Stimulated activated naive CD4-positive, alpha-beta T cell treated with Interleukin-2 at 50 U/mL for 16 hours (primary cell): ENCODE measurements at regions not wholly inside any gene's neighbourhood (a gene's known extent, or its start where the extent isn't known, plus 50 kb on each side); places are given as distances from the start of the nearest gene placed in this dataset.

Experiments used
- DNase-seq: peaks from one replicate; lab custom pipeline; 2025; lab: John Stamatoyannopoulos, UW

- no peak for DNase-seq
These were observed 214.2 kb downstream of the FOXA2 start for GRCh38 chr20:22370137-22370536.

DNA sequence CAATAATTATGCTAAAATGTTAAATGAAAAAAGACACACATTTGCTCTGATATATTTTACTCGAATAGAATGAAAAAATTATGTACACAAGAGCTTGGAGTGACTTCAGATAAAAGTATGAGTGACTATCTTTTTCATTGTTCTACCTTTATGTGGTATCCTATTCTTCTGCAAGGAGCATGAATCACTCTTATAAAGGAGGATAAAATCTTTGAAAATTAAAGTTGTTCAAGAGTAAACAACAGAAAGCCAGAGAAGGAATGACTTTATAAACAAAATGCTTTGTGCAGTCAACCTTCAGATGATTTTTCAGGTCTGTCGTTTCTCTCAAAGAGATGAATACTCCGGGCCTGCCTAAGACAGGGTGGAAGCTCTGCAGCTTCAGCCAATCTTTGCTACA, 215.3 kb downstream of the FOXA2 start:
- DNase-seq, result no peak

DNA sequence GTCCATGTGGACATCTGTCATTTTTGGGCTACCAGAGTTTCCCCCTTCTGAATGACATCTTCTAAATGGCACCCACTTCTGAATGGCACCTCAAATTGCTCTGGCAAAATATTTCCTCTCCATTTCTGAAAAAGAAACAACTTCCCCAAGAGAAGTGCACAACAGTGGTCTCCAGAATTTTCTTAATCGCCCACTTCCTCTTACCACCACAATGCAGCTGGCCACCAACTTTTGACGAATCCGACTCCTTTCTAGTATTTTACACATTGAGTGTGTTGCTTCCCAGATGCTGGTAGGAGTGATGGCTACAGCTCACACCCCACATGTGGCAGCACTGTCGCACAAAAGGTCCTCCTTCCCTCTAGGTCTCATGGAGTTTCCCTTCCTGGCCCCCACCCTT, 216.1 kb downstream of the FOXA2 start:
- DNase-seq, result no peak

DNA sequence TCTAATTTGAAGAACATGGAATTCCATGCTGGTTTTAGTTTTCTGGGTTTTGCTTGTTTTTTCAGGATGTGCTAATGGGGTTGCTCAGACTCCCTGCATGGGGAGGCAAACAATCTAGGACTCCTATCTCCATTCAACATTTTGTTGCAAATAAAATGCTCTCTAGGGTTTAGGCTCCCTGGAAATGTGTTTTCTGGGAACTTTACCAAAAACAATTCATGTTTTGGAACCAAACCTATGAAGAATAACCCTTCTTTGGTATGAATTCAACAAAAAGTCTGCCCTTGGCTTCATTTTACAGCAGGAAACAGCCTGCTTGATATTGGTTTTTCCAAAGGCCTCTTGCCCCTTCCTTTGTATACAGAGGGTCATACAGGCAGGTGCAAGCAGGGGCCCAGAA, 217.7 kb downstream of the FOXA2 start:
- no peak for DNase-seq

DNA sequence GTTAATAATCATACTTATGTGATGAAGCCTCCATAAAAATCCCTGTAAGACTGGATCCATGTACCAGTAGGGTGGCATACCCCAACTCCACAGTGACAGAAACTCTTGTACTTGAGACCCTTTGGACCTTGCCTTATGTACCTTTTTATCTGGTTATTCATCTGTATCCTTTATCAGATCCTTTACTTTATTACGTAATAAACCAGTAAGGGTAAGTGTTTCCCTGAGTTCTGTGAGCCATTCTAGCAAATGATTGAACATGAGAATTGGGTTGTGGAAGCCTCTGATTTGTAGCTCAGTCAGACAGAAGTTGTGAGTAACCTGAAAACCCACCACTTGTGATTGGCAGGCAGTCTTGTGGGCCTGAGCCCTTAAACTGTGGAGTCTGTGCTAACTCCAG, 229.7 kb downstream of the FOXA2 start:
- no peak for DNase-seq

DNA sequence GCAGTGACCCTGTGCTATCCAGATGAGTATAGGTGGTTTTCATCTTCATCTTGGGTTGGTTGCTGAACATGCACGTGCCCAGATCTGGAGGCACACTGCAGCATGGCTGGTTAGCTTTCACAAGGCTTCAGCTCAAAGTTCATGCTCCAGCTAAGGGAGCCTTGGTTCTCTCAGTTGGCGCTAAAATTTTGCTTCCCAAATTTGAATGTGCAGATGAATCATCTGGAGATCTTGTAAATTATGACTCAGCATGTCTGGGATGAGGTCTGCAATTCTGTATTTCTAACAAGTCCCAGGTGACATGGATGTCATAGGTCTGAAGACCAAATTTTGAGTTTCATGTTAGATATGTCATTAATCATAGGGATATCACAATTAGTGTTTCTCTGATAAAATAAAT, 230.8 kb downstream of the FOXA2 start:
- DNase-seq, result no peak

DNA sequence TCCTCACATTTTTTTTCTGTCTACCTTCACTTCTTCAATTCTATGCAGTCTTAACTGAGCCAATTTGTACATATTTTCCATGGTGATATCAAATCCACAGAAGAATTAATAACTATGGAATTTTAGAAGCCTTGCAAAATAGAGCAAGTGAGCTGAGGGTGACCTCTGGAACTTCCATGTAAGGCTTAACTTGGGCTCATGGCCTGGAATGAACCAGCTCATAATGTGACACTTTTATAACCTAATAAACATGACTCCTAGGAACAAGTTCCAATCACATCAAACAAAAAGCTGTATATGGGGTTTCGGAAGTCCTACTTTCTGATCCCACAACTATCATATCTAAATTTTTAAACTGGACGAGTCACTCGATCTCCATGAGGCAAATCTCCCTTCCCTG, 232.4 kb downstream of the FOXA2 start:
- no peak for DNase-seq

DNA sequence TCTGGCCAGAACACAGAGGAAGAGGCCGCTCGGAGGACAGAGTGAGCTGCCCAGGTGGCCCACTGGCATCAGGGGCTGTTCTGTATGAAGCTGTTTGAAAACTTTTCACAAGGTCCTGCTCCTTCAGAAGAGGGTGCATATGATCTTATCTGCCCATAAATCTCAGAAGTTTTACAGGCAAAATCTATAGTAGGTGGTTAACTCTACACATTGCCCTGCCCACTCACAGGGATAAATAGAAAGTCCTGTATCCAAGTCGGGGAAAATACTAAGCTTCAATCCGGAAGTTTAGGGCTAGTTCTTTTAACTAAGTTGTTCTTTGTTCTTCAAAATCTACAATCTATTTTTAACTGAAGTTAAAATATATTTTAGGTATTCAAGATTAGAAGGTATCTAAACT, 233.7 kb downstream of the FOXA2 start:
- no peak for DNase-seq

DNA sequence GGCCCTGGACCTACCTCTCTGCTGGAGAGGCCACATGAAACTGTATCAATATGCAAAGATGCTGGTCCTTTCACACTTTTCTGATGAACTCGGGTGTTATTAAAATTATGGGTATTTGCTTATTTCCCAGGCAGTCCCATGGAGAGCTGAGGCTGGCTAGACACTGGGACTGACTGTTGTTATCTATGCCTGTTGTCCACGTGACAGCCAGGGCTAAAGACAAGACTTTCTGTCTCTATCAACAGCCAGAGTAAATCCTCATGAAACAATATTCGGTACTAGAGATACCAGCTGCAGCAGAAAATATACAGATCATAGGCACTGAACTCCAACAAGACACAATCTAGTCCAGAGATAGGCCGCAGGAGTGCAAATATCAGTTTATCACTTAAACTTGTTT, 236.4 kb downstream of the FOXA2 start:
- no peak for DNase-seq

GRCh38 chr20:22346716-22347115, 237.7 kb downstream of the FOXA2 start:
- DNase-seq, result no peak

- DNase-seq, result no peak
These were observed 240.8 kb downstream of the FOXA2 start for GRCh38 chr20:22343612-22344011.

- DNase-seq, result no peak
These were observed 242.0 kb downstream of the FOXA2 start for GRCh38 chr20:22342410-22342809.

GRCh38 chr20:22341508-22341907, 242.9 kb downstream of the FOXA2 start:
- no peak for DNase-seq

DNA sequence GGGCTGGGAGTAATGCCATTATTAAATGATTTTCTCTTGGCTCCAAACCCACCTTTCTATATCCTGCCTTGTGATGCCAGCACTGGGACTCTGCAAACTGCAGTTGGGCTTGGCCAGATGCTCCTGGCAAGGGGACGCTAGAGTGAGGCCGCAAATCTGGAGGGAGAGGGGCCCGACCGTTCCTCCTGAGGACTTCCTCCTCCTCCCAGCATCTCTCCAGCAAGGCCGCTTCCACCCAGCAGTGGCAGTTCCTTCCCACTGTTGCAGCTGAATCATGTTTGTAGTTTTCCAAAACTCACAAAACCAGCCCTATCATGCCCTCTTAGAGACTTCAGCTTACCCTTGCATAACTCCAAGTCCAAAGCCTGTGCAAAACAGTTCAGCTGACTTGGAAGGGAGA, 244.4 kb downstream of the FOXA2 start:
- no peak for DNase-seq

DNA sequence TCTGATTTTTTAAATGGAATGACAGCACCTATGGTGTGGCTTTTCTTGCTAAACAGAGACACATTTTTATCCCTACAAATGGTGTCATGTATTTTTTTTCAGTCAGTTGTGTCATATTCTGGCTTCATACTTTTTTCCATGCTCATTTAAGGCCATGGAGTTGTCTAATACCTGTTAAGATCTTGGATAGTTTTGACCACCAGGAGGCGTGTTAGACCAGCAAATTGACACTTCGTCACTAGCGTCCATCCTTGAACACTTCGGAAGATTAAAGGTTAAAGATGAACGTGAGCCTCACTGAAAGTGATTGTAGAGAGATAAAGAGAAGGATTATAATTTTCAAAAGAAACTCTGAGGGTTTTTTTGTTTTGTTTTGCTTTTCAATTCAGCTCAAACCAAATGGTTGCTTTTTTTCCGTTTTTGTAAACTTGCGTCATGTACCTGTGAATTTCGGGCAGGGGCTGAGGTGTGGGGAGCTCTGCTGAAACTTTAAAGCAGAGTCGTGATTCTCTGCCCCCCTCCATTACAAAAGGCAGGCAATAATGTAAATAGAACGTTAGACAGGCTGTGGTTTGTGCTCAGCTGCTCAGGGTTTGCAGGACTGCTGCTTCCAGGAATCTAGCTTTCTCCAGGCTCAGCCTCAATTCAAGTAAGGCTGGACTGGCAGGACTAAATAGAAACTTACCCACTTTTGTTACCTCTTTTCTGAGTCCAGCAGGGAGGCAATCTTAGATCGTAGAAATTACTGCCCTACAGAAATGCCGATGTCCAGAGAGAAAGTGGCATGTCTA, 245.1 kb downstream of the FOXA2 start:
- DNase-seq, result no peak

DNA sequence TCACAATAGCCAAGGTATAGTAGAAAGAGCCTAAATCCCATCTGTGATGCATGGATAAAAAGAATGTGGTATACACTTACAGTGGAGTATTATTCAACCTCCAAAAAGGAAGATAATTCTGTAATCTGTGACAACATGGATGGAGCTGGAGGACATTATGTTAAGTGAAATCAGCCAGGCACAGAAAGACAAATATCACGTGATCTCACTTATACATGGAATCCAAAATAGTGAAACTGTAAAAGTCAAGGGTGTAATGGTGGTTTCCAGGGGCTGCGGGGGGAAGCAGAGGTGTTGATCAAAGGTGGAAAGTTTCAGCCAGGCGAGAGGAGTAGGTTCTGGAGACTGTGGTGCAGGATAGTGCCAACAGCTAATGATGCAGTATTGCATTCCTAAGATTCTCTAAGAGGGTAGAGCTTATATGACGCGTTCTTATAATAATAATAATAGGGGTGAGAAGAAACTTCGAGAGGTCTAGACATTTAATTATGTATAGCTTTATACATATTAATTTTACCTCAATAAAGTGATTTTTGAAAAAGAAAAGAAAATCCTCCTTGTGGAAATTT, 246.1 kb downstream of the FOXA2 start:
- no peak for DNase-seq

GRCh38 chr20:22335210-22335609, 249.2 kb downstream of the FOXA2 start:
- DNase-seq, result no peak

DNA sequence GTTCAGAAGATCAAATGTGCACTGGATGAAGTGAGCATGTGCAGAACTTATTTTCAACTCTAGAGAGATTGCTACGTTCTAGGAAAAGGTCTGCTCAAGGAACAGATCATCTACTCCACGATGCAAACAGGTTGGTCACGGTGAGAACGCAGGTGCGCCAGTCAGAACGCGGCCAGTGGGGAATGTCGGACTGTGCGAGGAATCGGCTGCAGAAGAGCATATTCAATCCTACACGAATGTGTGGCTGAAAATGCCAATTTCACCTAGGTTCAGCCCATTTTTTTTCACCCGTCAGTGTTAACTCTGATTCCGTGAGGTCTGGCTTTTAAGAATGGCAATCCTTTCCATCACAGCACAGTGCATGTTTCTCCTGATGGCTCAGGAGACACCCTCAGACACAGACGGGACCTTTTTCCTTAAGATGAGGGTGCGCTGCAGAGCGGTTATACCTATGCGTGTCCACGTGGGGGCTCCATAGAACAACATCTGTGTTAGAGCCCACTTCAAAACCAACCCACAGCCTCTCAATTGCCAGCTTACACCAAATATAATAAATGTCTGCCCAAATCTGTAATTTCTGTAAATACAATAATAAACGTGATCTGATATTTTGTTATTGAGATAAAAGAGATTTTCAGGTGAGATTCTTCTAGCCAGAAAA, 250.4 kb downstream of the FOXA2 start:
- DNase-seq, result no peak

DNA sequence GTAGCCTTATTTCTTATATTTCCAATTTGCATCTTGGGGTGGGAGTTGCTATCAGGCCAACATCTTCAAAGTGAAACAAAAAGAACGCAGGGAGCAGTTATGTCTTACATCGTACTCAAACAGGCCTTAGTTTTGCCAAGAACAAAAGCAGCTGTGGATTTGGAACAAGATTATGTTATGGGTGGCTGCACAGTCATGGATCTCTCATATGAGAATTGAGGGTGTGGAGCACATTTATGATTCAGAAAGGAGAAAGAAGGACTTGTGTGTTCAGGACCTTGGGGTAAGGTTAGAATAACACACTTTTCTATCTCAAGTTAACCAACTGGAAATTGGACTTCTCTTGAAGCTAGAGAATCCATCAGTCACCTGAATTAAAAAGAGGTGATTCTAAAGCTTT, 259.9 kb downstream of the FOXA2 start:
- DNase-seq, result no peak

GRCh38 chr20:22322513-22322912, 261.9 kb downstream of the FOXA2 start:
- DNase-seq, result no peak

- DNase-seq, result no peak
These were observed 263.2 kb downstream of the FOXA2 start for GRCh38 chr20:22321191-22321590.

- DNase-seq, result no peak
These were observed 264.0 kb downstream of the FOXA2 start for GRCh38 chr20:22320245-22320915.

DNA sequence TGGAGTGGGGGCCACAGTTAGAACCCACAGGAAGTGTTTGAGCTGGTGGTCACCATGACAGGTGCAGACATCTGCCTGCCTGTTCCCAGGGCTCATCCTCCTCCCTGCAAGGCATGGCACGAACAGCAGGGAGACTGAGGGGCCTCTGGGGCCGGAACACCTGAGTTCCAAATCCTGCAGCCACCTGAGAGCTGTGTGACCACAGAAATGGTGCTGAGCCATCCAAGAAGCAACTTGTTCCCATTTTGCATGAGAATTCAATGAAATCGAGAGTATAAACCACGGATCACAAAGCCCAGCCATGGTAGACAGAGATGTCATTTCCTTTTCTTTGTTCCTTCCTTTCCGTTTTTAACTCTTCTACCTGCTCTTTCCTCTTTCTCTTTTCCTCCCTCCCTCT, 268.6 kb downstream of the FOXA2 start:
- no peak for DNase-seq
